H1 (cell line): ENCODE measurements at regions not wholly inside any gene's neighbourhood (a gene's known extent, or its start where the extent isn't known, plus 50 kb on each side); places are given as distances from the start of the nearest gene placed in this dataset.

ENCODE experiments used
- CHD2 ChIP-seq: IDR thresholded peaks from 2 replicates; pipeline ENCODE4 v1.6.1; 2012; ENCODE audit warnings: low read length, improper control_type of control experiment
- CTCF ChIP-seq, 3 experiments: IDR thresholded peaks; 1 replicate in 2 of 3; 2 replicates in 1 of 3; pipeline versions ENCODE4 v1.5.1 to v1.6.1; 2011; ENCODE audit warnings: low read length in 3 of 3, mild to moderate bottlenecking in 3 of 3, inconsistent platforms in 2 of 3, low read depth in 1 of 3, moderate library complexity in 1 of 3; ENCODE audit not compliant: insufficient read depth in 1 of 3; ENCODE audit errors: control extremely low read depth in 1 of 3
- EP300 ChIP-seq, 2 experiments: IDR thresholded peaks; 1 replicate in 1 of 2; 2 replicates in 1 of 2; pipeline ENCODE4 v1.6.1; 2011 to 2012; ENCODE audit warnings: low read depth in 2 of 2, low read length in 2 of 2, mild to moderate bottlenecking in 2 of 2, borderline replicate concordance in 1 of 2, inconsistent platforms in 1 of 2, moderate library complexity in 1 of 2
- JUND ChIP-seq: IDR thresholded peaks from 2 replicates; pipeline ENCODE4 v1.6.1; 2011; ENCODE audit warnings: mild to moderate bottlenecking, improper control_type of control experiment, low read length
- MAFK ChIP-seq: IDR thresholded peaks from 2 replicates; pipeline ENCODE4 v1.6.1; 2012; ENCODE audit warnings: low read depth, mild to moderate bottlenecking, improper control_type of control experiment, low read length
- MAX ChIP-seq: IDR thresholded peaks from 2 replicates; pipeline ENCODE4 v1.6.1; 2012; ENCODE audit warnings: inconsistent platforms
- PHF8 ChIP-seq: fragments of 200-600 bp; sonication (generic); conservative IDR thresholded peaks from 2 replicates; pipeline ENCODE4 v1.7.1; 2012; ENCODE audit warnings: low read depth, mild to moderate bottlenecking, inconsistent platforms, low read length, moderate library complexity
- POLR2A ChIP-seq, 2 experiments: IDR thresholded peaks; 1 replicate in 1 of 2; 2 replicates in 1 of 2; pipeline ENCODE4 v1.6.1; 2011; ENCODE audit warnings: low read depth in 2 of 2, low read length in 2 of 2, mild to moderate bottlenecking in 2 of 2; ENCODE audit errors: control extremely low read depth in 1 of 2
- POLR2AphosphoS5 ChIP-seq: IDR thresholded peaks from 2 replicates; pipeline ENCODE4 v1.6.1; 2011; ENCODE audit warnings: low read depth, low read length
- SP1 ChIP-seq: IDR thresholded peaks from 2 replicates; pipeline ENCODE4 v1.6.1; 2011; ENCODE audit warnings: low read depth, low read length
- TAF1 ChIP-seq: IDR thresholded peaks from 2 replicates; pipeline ENCODE4 v1.6.1; 2011; ENCODE audit warnings: mild to moderate bottlenecking, low read depth, low read length
- TEAD4 ChIP-seq: IDR thresholded peaks from 2 replicates; pipeline ENCODE4 v1.6.1; 2012; ENCODE audit warnings: low read depth, low read length, inconsistent platforms, mixed read lengths
- USF2 ChIP-seq: IDR thresholded peaks from 2 replicates; pipeline ENCODE4 v1.6.1; 2011; ENCODE audit warnings: low read length, improper control_type of control experiment

- no peak for TF ChIP-seq CTCF (IDR thresholded peaks at IDR 0.05; ENCODE audit: control extremely low read depth in 1 of 3, insufficient read depth in 1 of 3, low read depth in 1 of 3, low read length in 3 of 3)
- TF ChIP-seq JUND: no peak
- no peak for TF ChIP-seq TEAD4
- TF ChIP-seq EP300 (IDR thresholded peaks at IDR 0.05; ENCODE audit: borderline replicate concordance in 1 of 2, low read depth in 2 of 2, low read length in 2 of 2): no peak
- TF ChIP-seq SP1: no peak
- TF ChIP-seq MAFK: no peak
- no peak for TF ChIP-seq TAF1
- no peak for TF ChIP-seq MAX
- no peak for TF ChIP-seq POLR2AphosphoS5
- no peak for TF ChIP-seq CHD2
- no peak for TF ChIP-seq USF2
- no peak for TF ChIP-seq POLR2A (IDR thresholded peaks at IDR 0.05; ENCODE audit: control extremely low read depth in 1 of 2, low read depth in 2 of 2, low read length in 2 of 2)
- no peak for TF ChIP-seq PHF8
Observed at GRCh38 chr13:79937311-79937710, 403.6 kb downstream of the SPRY2 start.
